ENCODE measurements at regions not wholly inside any gene's neighbourhood (a gene's known extent, or its start where the extent isn't known, plus 50 kb on each side); places are given as distances from the start of the nearest gene placed in this dataset.

GRCh38 chr1:221805121-221805520, 63.2 kb upstream of the DUSP10 start:
- ChIA-PET POLR2A (no interaction called here), CTCF (no interaction called here)
- no peak overlapping the region for H3K4me3 Mint-ChIP-seq
- H3K9me3 Mint-ChIP-seq, result peaks cover 3% of the 10 kb centered on the region; the same call in 1 of the 2 replicates
- no peak for ATAC-seq
- DNase-seq (ENCODE audit: low spot score), result no peak
- TF ChIP-seq TEAD1 (CRISPR knock-in tag; IDR thresholded peaks at IDR 0.05), result no peak
- TF ChIP-seq, protein P1, sequence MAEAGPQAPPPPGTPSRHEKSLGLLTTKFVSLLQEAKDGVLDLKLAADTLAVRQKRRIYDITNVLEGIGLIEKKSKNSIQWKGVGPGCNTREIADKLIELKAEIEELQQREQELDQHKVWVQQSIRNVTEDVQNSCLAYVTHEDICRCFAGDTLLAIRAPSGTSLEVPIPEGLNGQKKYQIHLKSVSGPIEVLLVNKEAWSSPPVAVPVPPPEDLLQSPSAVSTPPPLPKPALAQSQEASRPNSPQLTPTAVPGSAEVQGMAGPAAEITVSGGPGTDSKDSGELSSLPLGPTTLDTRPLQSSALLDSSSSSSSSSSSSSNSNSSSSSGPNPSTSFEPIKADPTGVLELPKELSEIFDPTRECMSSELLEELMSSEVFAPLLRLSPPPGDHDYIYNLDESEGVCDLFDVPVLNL (CRISPR knock-in tag; IDR thresholded peaks at IDR 0.05; ENCODE audit: borderline replicate concordance, low read depth), result no peak
- no peak for TF ChIP-seq ZNF121 (CRISPR knock-in tag; IDR thresholded peaks at IDR 0.05)
- TF ChIP-seq, protein P2, sequence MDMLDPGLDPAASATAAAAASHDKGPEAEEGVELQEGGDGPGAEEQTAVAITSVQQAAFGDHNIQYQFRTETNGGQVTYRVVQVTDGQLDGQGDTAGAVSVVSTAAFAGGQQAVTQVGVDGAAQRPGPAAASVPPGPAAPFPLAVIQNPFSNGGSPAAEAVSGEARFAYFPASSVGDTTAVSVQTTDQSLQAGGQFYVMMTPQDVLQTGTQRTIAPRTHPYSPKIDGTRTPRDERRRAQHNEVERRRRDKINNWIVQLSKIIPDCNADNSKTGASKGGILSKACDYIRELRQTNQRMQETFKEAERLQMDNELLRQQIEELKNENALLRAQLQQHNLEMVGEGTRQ (CRISPR knock-in tag; IDR thresholded peaks at IDR 0.05), result no peak
- no peak for TF ChIP-seq NR2C2 (CRISPR knock-in tag; IDR thresholded peaks at IDR 0.05)
- no peaks in the 10 kb centered on the region for H3K27me3 Mint-ChIP-seq (ENCODE audit: low read depth)
- no peak overlapping the region for H3K27ac Mint-ChIP-seq
- no peaks in the 10 kb centered on the region for H3K36me3 Mint-ChIP-seq
- peaks cover 9% of the 10 kb centered on the region for H3K4me1 Mint-ChIP-seq

DNA sequence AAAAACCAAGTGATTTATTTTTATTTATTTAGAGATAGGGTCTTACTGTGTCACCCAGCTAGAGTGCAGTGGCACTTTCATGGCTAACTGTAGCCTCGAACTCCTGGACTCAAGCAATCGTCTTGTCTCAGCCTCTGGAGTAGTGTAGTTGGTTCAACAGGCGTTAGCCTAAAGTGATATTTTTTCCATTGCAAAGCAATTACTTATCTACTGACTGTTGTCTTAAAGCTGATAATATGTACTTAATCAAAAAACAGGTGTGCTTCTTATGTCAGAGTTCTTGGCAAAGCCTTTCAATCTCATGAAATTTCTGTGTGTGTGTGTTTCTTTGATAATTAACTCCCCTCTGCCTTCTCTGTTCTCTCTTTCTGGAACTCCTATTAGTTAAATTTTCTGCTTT, 62.4 kb upstream of the DUSP10 start:
- Mint-ChIP-seq H3K27ac (no peak overlapping the region), H3K27me3 (ENCODE audit: low read depth) (no peaks in the 10 kb centered on the region), H3K36me3 (no peaks in the 10 kb centered on the region), H3K4me3 (no peak overlapping the region), H3K9me3 (peaks cover 8% of the 10 kb centered on the region), H3K4me1 (peaks cover 9% of the 10 kb centered on the region)
- no peak for TF ChIP-seq ZBTB43 (CRISPR knock-in tag; IDR thresholded peaks at IDR 0.05)
- POLR2A ChIA-PET, result no interaction called here
- CTCF ChIA-PET, result no interaction called here
- no peak for ATAC-seq
- no peak for DNase-seq (ENCODE audit: low spot score)

GRCh38 chr1:221801773-221802516, 60.1 kb upstream of the DUSP10 start:
- H3K4me1 Mint-ChIP-seq, result peaks cover 9% of the 10 kb centered on the region
- no peak for DNase-seq (ENCODE audit: low spot score)
- ChIA-PET CTCF (no interaction called here), POLR2A (no interaction called here)
- H3K36me3 Mint-ChIP-seq, result no peaks in the 10 kb centered on the region
- H3K4me3 Mint-ChIP-seq, result no peak overlapping the region
- H3K27me3 Mint-ChIP-seq (ENCODE audit: low read depth), result no peaks in the 10 kb centered on the region
- no peak overlapping the region for H3K27ac Mint-ChIP-seq
- peaks cover 10% of the 10 kb centered on the region for H3K9me3 Mint-ChIP-seq
- TF ChIP-seq CREB1 (CRISPR knock-in tag; IDR thresholded peaks at IDR 0.05), result no peak
- TF ChIP-seq MLX (CRISPR knock-in tag; IDR thresholded peaks at IDR 0.05), result no peak
- no peak for TF ChIP-seq SMAD3 (CRISPR knock-in tag; IDR thresholded peaks at IDR 0.05; ENCODE audit: borderline replicate concordance)
- TF ChIP-seq NFATC4 (CRISPR knock-in tag; IDR thresholded peaks at IDR 0.05), result no peak
- TF ChIP-seq, protein P3, sequence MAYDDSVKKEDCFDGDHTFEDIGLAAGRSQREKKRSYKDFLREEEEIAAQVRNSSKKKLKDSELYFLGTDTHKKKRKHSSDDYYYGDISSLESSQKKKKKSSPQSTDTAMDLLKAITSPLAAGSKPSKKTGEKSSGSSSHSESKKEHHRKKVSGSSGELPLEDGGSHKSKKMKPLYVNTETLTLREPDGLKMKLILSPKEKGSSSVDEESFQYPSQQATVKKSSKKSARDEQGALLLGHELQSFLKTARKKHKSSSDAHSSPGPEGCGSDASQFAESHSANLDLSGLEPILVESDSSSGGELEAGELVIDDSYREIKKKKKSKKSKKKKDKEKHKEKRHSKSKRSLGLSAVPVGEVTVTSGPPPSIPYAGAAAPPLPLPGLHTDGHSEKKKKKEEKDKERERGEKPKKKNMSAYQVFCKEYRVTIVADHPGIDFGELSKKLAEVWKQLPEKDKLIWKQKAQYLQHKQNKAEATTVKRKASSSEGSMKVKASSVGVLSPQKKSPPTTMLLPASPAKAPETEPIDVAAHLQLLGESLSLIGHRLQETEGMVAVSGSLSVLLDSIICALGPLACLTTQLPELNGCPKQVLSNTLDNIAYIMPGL (CRISPR knock-in tag; IDR thresholded peaks at IDR 0.05), result no peak
- ATAC-seq, result peak; percentile 53

- H3K9me3 Mint-ChIP-seq, result peaks cover 10% of the 10 kb centered on the region
- POLR2A ChIA-PET, result no interaction called here
- H3K4me1 Mint-ChIP-seq, result peaks cover 9% of the 10 kb centered on the region
- H3K4me3 Mint-ChIP-seq, result no peak overlapping the region
- no peak overlapping the region for H3K27ac Mint-ChIP-seq
- H3K27me3 Mint-ChIP-seq (ENCODE audit: low read depth), result no peaks in the 10 kb centered on the region
- no peaks in the 10 kb centered on the region for H3K36me3 Mint-ChIP-seq
- no peak for ATAC-seq
- no peak for DNase-seq (ENCODE audit: low spot score)
- CTCF ChIA-PET, result no interaction called here
- TF ChIP-seq ETV6 (CRISPR knock-in tag; IDR thresholded peaks at IDR 0.05), result no peak
- TF ChIP-seq TEAD1 (CRISPR knock-in tag; IDR thresholded peaks at IDR 0.05), result no peak
- TF ChIP-seq, protein P4, sequence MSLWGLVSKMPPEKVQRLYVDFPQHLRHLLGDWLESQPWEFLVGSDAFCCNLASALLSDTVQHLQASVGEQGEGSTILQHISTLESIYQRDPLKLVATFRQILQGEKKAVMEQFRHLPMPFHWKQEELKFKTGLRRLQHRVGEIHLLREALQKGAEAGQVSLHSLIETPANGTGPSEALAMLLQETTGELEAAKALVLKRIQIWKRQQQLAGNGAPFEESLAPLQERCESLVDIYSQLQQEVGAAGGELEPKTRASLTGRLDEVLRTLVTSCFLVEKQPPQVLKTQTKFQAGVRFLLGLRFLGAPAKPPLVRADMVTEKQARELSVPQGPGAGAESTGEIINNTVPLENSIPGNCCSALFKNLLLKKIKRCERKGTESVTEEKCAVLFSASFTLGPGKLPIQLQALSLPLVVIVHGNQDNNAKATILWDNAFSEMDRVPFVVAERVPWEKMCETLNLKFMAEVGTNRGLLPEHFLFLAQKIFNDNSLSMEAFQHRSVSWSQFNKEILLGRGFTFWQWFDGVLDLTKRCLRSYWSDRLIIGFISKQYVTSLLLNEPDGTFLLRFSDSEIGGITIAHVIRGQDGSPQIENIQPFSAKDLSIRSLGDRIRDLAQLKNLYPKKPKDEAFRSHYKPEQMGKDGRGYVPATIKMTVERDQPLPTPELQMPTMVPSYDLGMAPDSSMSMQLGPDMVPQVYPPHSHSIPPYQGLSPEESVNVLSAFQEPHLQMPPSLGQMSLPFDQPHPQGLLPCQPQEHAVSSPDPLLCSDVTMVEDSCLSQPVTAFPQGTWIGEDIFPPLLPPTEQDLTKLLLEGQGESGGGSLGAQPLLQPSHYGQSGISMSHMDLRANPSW (CRISPR knock-in tag; conservative IDR thresholded peaks at IDR 0.05; ENCODE audit: low read depth), result no peak
- TF ChIP-seq CREM (CRISPR knock-in tag; IDR thresholded peaks at IDR 0.05), result no peak
- no peak for TF ChIP-seq JAZF1 (CRISPR knock-in tag; IDR thresholded peaks at IDR 0.05)
- TF ChIP-seq, protein P5, sequence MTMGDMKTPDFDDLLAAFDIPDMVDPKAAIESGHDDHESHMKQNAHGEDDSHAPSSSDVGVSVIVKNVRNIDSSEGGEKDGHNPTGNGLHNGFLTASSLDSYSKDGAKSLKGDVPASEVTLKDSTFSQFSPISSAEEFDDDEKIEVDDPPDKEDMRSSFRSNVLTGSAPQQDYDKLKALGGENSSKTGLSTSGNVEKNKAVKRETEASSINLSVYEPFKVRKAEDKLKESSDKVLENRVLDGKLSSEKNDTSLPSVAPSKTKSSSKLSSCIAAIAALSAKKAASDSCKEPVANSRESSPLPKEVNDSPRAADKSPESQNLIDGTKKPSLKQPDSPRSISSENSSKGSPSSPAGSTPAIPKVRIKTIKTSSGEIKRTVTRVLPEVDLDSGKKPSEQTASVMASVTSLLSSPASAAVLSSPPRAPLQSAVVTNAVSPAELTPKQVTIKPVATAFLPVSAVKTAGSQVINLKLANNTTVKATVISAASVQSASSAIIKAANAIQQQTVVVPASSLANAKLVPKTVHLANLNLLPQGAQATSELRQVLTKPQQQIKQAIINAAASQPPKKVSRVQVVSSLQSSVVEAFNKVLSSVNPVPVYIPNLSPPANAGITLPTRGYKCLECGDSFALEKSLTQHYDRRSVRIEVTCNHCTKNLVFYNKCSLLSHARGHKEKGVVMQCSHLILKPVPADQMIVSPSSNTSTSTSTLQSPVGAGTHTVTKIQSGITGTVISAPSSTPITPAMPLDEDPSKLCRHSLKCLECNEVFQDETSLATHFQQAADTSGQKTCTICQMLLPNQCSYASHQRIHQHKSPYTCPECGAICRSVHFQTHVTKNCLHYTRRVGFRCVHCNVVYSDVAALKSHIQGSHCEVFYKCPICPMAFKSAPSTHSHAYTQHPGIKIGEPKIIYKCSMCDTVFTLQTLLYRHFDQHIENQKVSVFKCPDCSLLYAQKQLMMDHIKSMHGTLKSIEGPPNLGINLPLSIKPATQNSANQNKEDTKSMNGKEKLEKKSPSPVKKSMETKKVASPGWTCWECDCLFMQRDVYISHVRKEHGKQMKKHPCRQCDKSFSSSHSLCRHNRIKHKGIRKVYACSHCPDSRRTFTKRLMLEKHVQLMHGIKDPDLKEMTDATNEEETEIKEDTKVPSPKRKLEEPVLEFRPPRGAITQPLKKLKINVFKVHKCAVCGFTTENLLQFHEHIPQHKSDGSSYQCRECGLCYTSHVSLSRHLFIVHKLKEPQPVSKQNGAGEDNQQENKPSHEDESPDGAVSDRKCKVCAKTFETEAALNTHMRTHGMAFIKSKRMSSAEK (CRISPR knock-in tag; IDR thresholded peaks at IDR 0.05; ENCODE audit: borderline replicate concordance), result no peak
Observed at GRCh38 chr1:221801251-221801661, 59.4 kb upstream of the DUSP10 start.

Measured in WTC11 (cell line).